ENCODE measurements at regions not wholly inside any gene's neighbourhood (a gene's known extent, or its start where the extent isn't known, plus 50 kb on each side); places are given as distances from the start of the nearest gene placed in this dataset.

DNA sequence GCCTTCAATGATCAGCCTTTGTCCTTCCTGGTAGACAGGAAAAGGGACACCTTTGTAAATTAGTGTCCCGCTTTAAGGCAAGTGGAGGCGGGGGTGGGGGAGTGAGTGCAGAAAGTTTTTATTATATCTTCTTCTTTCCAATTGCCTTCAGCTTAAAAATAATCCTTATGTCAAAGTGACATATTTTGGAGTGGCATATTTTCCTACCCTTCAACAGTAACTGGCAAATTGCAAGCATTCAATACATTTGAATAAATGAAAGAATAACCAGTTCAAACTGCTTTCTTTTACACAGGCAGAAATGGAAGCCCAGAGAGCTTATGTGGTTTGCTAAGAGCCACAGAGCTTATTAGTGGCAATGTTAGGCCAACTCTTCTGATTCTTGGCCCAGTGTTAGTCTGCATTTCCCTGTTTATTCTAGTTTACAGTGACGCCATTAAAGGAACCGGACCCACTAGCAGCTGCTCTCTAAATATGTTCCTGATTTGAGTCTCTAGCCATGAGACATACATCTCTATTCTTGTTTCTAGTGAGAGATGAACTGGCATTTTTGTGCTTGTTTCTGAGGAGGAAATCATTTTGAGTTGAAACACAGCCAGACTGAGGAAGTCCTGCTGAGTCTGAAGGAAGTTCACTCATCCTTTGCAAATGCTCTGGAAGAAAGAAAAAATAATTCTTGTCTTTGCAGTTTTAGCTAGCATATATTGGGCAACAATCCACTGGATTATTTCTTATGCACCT, 468.7 kb downstream of the NOVA1 start:
- TF ChIP-seq, protein P1, sequence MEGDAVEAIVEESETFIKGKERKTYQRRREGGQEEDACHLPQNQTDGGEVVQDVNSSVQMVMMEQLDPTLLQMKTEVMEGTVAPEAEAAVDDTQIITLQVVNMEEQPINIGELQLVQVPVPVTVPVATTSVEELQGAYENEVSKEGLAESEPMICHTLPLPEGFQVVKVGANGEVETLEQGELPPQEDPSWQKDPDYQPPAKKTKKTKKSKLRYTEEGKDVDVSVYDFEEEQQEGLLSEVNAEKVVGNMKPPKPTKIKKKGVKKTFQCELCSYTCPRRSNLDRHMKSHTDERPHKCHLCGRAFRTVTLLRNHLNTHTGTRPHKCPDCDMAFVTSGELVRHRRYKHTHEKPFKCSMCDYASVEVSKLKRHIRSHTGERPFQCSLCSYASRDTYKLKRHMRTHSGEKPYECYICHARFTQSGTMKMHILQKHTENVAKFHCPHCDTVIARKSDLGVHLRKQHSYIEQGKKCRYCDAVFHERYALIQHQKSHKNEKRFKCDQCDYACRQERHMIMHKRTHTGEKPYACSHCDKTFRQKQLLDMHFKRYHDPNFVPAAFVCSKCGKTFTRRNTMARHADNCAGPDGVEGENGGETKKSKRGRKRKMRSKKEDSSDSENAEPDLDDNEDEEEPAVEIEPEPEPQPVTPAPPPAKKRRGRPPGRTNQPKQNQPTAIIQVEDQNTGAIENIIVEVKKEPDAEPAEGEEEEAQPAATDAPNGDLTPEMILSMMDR (IDR thresholded peaks at IDR 0.05): no peak
- TF ChIP-seq POLR2A (IDR thresholded peaks at IDR 0.05): no peak
